ENCODE measurements at regions not wholly inside any gene's neighbourhood (a gene's known extent, or its start where the extent isn't known, plus 50 kb on each side); places are given as distances from the start of the nearest gene placed in this dataset.

DNA sequence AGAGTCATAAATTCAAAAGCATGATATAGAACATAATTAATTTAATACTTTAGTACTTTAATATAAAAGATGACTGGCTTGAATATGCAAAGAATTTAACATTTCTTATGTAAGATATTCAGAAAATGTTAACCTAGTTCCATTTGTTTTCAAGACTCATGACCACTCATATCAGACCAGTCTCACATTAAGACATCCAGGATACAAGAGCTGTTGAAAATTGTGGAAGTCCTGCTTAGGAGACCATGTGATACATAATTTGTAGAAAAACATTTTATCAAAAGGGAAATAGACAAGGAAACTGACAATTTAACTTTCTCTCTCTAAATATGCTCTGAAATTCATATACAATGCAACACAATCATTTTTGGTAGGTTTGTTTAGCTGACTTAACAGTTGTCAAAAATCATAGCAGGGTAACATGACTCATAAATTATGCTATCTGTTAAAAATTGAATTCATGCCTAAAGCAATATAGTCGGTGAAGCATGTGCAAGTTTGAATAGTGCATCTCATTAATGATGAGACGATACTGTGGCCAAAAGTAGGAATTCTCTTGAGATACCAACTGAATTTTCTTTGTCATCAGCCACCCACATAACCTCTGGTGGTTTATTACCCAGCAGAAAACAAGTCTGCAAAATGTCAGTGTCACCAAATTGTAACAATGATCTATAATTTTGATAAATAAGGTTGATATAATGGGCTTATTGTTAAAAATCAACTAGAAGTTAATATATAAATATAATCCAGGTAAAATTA is 211.4 kb downstream of the GASK1B start:
- TF ChIP-seq, protein P1, sequence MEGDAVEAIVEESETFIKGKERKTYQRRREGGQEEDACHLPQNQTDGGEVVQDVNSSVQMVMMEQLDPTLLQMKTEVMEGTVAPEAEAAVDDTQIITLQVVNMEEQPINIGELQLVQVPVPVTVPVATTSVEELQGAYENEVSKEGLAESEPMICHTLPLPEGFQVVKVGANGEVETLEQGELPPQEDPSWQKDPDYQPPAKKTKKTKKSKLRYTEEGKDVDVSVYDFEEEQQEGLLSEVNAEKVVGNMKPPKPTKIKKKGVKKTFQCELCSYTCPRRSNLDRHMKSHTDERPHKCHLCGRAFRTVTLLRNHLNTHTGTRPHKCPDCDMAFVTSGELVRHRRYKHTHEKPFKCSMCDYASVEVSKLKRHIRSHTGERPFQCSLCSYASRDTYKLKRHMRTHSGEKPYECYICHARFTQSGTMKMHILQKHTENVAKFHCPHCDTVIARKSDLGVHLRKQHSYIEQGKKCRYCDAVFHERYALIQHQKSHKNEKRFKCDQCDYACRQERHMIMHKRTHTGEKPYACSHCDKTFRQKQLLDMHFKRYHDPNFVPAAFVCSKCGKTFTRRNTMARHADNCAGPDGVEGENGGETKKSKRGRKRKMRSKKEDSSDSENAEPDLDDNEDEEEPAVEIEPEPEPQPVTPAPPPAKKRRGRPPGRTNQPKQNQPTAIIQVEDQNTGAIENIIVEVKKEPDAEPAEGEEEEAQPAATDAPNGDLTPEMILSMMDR (IDR thresholded peaks at IDR 0.05) = no peak
- H3K36me3 ChIP-seq (ENCODE audit: low read depth) = no peaks in the 10 kb centered on the region
- no peak for ATAC-seq

DNA sequence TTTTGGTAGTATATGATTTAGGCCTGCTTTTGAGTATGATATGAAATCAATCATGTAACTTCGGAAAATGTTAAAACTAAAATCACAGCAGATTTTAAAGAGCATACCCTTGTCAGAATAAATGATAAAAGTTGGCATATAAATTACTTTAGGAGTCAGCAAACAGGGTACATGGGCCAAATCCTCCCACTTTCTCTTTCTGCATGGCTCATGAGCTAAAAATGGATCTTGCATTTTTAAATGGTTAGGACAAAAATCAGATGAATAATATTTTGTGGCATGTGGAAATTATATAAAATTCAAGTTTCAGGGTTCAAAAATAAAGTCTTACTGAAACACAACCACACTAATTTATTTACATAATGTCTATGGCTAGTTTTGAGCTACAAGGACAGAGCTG is 214.9 kb downstream of the GASK1B start:
- no peaks in the 10 kb centered on the region for H3K4me1 ChIP-seq (ENCODE audit: low read depth)
- no peaks in the 10 kb centered on the region for H3K36me3 ChIP-seq (ENCODE audit: low read depth)
- no peak overlapping the region for H3K4me3 ChIP-seq
- ATAC-seq (no peak), DNase-seq (no peak)
- intact Hi-C loops (cut with DNase I, micrococcal nuclease) = no loop called here
- no peaks in the 10 kb centered on the region for H3K9me3 ChIP-seq
- TF ChIP-seq, protein P1 (IDR thresholded peaks at IDR 0.05) = no peak

More for the DNA sequence above, 211.4 kb downstream of the GASK1B start:
- H3K4me1 ChIP-seq (ENCODE audit: low read depth) = no peaks in the 10 kb centered on the region
- DNase-seq = no peak
- intact Hi-C loops (cut with DNase I, micrococcal nuclease) = no loop called here
- no peaks in the 10 kb centered on the region for H3K9me3 ChIP-seq
- no peak overlapping the region for H3K4me3 ChIP-seq

DNA sequence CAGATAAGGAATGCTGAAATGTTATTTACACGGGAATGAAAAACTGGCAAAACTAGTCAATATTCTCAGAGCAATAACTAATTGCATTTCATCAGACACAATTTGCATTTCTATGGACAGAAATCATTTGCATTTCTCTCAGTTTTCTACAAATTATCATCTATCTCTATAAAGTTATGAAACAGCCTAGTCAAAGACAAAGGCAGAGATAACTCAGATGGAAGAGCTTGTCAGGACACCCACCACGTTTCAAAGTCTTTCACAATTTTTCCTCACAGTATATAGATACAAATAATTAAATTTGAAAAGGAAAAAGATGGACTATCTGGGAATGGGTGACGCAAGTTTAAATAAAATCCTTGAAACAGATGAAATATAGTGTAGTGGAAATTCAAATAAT is 230.8 kb downstream of the GASK1B start:
- DNase-seq (no peak), ATAC-seq (no peak)
- TF ChIP-seq, protein P1 (IDR thresholded peaks at IDR 0.05) = no peak
- intact Hi-C loops (cut with DNase I, micrococcal nuclease) = no loop called here
- Histone ChIP-seq H3K4me3 (no peak overlapping the region), H3K36me3 (ENCODE audit: low read depth) (no peaks in the 10 kb centered on the region), H3K9me3 (no peaks in the 10 kb centered on the region), H3K4me1 (ENCODE audit: low read depth) (no peaks in the 10 kb centered on the region)

DNA sequence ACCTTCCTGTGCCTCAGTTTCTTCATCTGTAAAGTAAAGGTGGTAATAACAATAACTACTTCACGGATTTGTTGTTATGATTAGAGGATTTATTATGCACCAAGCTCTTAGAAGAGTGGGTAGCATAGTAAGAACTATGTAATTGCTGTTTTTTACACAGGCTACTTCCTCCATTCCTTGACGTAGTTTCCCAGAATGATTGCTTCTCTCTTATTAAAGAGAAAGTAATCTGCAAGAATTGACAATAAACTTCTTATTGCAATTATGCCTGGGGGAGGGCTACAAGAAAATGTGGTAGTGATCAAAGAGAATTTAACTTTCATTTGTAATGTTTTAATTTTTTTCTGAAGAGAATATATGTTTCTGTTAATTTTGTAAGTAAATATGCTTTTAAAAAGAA is 238.7 kb downstream of the GASK1B start:
- Histone ChIP-seq H3K4me1 (ENCODE audit: low read depth) (no peaks in the 10 kb centered on the region), H3K4me3 (no peak overlapping the region), H3K36me3 (ENCODE audit: low read depth) (no peaks in the 10 kb centered on the region), H3K9me3 (no peaks in the 10 kb centered on the region)
- intact Hi-C loops (cut with DNase I, micrococcal nuclease) = no loop called here
- DNase-seq = no peak
- ATAC-seq = no peak
- TF ChIP-seq, protein P1 (IDR thresholded peaks at IDR 0.05) = no peak

DNA sequence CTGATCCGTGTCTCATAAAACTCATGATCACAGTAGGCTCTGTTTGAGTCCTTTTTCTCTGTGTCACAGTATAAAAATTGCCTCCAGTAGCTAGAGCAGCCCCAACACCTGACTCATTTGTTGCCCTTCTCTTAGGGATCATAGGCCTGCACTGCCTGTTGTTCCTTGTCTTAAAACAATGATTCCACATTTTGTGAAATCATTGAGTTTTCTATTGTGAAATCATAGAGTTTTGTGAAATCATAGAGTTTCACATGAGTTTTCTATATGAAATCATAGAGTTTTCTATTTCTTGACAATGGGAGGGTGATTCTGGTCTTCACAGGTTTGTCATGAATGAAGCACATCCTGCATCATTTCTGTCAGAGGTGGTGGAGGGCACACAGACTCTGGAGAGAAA is 239.9 kb downstream of the GASK1B start:
- Histone ChIP-seq H3K4me3 (no peak overlapping the region), H3K4me1 (ENCODE audit: low read depth) (no peaks in the 10 kb centered on the region), H3K36me3 (ENCODE audit: low read depth) (no peaks in the 10 kb centered on the region), H3K9me3 (no peaks in the 10 kb centered on the region)
- intact Hi-C loops (cut with DNase I, micrococcal nuclease) = no loop called here
- TF ChIP-seq, protein P1 (IDR thresholded peaks at IDR 0.05) = no peak
- DNase-seq = no peak
- ATAC-seq = no peak

All from mucosa of descending colon (tissue), 3 donors.